ENCODE measurements at regions not wholly inside any gene's neighbourhood (a gene's known extent, or its start where the extent isn't known, plus 50 kb on each side); places are given as distances from the start of the nearest gene placed in this dataset.
"Not testable (repeated sequence)": the region's sequence is repeated elsewhere in the genome, so short reads cannot be mapped to it uniquely, and the experiment has no call there.

DNA sequence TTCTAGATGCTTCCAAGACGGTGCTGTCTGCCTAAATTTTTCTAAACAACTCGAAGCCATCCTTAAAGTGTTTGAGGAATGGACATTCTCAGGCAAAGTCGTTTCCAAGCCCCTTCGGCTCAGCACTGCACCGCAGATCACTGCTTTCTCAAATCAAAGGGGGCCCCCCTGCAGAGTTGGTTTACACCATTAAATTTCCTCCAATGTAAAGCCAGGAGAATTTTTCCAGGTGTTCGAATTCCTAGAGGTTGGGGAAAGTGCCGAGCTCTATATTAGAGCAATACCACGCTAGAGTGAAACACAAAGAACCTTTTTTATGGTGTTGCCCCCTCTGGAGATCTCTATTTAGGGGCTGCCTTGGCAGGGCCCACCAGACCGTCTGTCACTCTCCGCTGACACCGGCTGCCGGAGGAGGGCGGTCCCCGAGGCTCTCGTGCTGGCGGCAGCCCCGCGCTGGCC lies 277.9 kb upstream of the NR2F2 start:
- WGBS = 66% methylated on average over 8 of the region's 18 CpGs
- H3K4me1 ChIP-seq = peaks cover 15% of the 10 kb centered on the region
- H3K27ac ChIP-seq = no peak overlapping the region
- peaks cover 24% of the 10 kb centered on the region for H3K27me3 ChIP-seq
- DNase-seq (ENCODE audit: low spot score in 2 of 2) = no peak
- TF ChIP-seq EP300 (IDR thresholded peaks at IDR 0.05) = no peak
- no peak for TF ChIP-seq POLR2AphosphoS5 (IDR thresholded peaks at IDR 0.05)
- no peak for TF ChIP-seq POLR2A (IDR thresholded peaks at IDR 0.05)
- TF ChIP-seq, protein P1, sequence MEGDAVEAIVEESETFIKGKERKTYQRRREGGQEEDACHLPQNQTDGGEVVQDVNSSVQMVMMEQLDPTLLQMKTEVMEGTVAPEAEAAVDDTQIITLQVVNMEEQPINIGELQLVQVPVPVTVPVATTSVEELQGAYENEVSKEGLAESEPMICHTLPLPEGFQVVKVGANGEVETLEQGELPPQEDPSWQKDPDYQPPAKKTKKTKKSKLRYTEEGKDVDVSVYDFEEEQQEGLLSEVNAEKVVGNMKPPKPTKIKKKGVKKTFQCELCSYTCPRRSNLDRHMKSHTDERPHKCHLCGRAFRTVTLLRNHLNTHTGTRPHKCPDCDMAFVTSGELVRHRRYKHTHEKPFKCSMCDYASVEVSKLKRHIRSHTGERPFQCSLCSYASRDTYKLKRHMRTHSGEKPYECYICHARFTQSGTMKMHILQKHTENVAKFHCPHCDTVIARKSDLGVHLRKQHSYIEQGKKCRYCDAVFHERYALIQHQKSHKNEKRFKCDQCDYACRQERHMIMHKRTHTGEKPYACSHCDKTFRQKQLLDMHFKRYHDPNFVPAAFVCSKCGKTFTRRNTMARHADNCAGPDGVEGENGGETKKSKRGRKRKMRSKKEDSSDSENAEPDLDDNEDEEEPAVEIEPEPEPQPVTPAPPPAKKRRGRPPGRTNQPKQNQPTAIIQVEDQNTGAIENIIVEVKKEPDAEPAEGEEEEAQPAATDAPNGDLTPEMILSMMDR (IDR thresholded peaks at IDR 0.05) = no peak
- peak overlapping the region; percentile 47 for H3K4me3 ChIP-seq
- H3K36me3 ChIP-seq = no peaks in the 10 kb centered on the region
- no peaks in the 10 kb centered on the region for H3K9me3 ChIP-seq

DNA sequence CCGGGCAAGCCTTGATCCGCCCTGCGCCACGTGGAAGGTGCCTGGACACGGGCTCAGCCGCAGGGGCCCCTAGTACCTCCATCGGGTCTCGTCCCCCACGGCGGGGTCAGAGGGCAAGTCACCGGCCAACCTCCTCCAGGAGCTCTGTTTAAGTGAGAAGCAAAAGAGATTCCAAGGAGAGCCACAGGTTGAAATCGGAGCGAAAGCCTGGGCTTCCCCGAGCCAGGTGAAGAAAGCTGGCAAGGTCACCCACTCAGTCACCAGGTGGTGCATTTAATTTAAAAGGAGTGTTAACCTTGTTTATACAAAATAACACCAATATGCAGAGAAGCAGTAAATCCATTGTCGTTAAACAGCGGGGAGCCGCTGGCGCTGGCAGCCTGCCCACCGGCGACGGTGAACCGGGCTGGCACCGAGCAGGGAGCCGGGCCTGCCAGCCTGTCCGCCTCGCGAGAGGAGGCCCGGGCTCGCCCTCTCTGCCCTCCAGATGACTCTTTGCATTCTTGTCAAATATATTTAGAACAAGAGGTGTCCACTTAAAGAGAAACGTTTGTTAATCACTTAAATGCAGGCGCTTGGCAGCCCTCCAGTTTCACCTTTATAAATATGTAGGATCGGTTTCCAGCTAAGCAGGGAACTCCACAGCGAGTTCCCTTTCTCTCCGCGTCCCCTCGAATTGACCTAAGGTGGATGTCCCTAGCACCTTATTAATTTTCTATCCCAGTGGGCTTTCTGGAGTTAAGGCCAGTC lies 277.3 kb upstream of the NR2F2 start:
- Histone ChIP-seq H3K4me1 (peaks cover 15% of the 10 kb centered on the region), H3K4me3 (peak overlapping the region; percentile 47), H3K27ac (no peak overlapping the region), H3K9me3 (no peaks in the 10 kb centered on the region), H3K36me3 (no peaks in the 10 kb centered on the region), H3K27me3 (peaks cover 24% of the 10 kb centered on the region)
- DNase-seq (ENCODE audit: low spot score in 2 of 2) = no peak
- WGBS = 17% methylated on average over 31 of the region's 36 CpGs
- TF ChIP-seq POLR2A (IDR thresholded peaks at IDR 0.05) (no peak), POLR2AphosphoS5 (IDR thresholded peaks at IDR 0.05) (no peak), EP300 (IDR thresholded peaks at IDR 0.05) (no peak)
- TF ChIP-seq, protein P1 (IDR thresholded peaks at IDR 0.05) = no peak

DNA sequence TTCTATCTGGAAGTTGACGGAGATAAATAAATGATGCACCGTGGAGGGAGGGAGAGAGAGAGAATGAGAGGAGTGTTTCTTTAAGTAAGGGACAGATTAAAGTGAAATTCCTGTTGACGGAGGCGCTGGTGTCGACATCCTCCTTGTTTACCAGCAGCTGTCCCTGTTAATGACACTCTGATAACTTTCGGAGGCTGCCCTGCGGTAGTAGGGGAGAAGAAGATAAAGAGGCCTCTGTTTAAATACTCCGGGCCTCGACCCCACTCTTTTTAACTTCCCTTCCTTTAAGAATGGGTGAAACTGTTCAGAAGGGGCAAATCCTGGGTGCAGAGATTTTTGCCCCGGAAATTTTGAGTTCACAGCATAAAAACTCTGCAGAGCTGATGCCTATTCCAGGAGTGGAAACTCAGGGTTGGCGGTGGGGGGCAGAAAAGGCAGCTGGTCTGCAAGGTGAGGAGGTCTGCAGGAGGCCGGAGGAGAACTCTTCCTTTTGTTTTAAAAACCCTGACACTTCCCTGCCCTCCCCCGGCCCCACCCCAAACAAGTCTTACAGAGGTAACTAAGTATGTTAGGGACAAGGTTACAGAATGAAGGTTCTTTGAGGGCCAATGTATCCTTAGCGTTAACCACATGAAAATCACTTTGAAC lies 276.6 kb upstream of the NR2F2 start:
- TF ChIP-seq POLR2A (IDR thresholded peaks at IDR 0.05) (no peak), POLR2AphosphoS5 (IDR thresholded peaks at IDR 0.05) (no peak), EP300 (IDR thresholded peaks at IDR 0.05) (no peak)
- TF ChIP-seq, protein P1 (IDR thresholded peaks at IDR 0.05) = no peak
- Histone ChIP-seq H3K4me3 (peak overlapping the region; percentile 47), H3K27ac (no peak overlapping the region), H3K4me1 (peaks cover 15% of the 10 kb centered on the region), H3K27me3 (peaks cover 24% of the 10 kb centered on the region), H3K36me3 (no peaks in the 10 kb centered on the region), H3K9me3 (no peaks in the 10 kb centered on the region)
- DNase-seq (ENCODE audit: low spot score in 2 of 2) = no peak
- 48% methylated on average over 14 of the region's 14 CpGs for WGBS

DNA sequence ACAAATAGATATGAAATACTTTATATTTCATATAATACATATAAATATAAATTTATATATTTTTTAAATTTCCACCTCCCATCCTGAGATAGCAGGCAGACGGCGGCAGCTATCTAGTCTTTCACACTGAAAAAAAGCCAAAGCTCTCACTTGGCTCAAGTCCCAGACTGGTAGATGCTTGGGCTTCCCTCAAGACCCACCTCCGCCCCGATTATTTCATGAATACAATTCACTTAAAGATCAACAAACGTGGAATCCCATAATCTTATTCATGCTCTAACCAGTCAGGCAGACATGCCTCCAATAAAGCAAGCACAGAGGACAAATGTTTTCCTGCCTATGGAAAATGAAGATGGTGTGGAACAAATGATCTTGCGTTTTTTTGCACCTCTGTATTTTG lies 275.9 kb upstream of the NR2F2 start:
- no peaks in the 10 kb centered on the region for H3K36me3 ChIP-seq
- peaks cover 24% of the 10 kb centered on the region for H3K27me3 ChIP-seq
- H3K9me3 ChIP-seq = no peaks in the 10 kb centered on the region
- peaks cover 15% of the 10 kb centered on the region for H3K4me1 ChIP-seq
- H3K27ac ChIP-seq = no peak overlapping the region
- 70% methylated on average over 6 of the region's 6 CpGs for WGBS
- TF ChIP-seq POLR2A (IDR thresholded peaks at IDR 0.05) (no peak), EP300 (IDR thresholded peaks at IDR 0.05) (no peak), POLR2AphosphoS5 (IDR thresholded peaks at IDR 0.05) (no peak)
- TF ChIP-seq, protein P1 (IDR thresholded peaks at IDR 0.05) = no peak
- no peak for DNase-seq (ENCODE audit: low spot score in 2 of 2)
- no peak overlapping the region for H3K4me3 ChIP-seq

DNA sequence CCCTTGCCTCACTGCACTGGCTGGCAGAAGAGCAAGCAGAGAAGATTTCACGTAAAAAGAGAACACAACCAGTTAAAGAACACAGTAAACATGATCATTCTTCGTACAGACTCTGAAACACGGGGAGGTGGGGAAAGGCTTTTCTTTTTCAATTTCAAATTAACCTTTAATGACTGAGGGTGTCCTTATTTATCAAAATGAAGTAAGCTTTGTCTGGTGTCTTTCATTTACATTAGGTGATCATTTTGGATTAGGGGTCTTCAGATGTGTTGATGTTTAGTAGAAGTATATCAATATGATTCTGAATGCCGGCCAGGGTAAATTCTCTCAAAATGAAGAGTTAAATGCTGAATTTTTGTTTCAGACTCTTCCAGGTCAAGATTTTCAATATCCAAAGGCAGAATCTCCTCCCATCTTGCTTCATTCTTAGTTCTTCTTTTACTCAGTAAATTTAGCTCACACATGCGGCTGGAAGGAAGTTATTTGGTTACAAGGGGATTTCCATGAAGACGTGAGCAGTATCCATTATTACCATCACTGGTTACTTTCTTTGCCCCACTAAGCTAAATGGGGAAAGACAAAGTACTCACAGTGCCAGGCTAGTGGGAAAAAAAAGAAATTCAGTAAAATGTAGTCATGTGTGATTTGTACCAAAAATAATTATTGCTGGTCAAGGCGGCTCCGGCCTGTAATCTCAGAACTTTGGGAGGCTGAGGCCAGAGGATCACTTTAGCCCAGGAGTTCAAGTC lies 272.2 kb upstream of the NR2F2 start:
- no peaks in the 10 kb centered on the region for H3K9me3 ChIP-seq

DNA sequence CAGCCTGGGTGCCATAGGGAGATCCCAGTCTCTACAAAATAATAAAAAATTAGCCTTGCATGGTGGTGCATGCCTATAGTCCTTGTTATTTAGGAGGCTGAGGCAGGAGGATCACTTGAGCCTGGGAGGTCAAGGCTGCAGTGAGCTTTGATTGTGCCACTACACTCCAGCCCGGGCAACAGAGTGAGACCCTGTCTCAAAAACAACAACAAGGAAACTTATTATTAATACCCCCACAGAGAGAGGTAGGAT lies 271.7 kb upstream of the NR2F2 start:
- not testable (repeated sequence) for H3K9me3 ChIP-seq; H3K27ac ChIP-seq; H3K4me1 ChIP-seq; H3K27me3 ChIP-seq; H3K4me3 ChIP-seq; DNase-seq (ENCODE audit: low spot score in 2 of 2); H3K36me3 ChIP-seq
- 71% methylated on average over 1 of the region's 1 CpG for WGBS

More for the DNA sequence above, 272.2 kb upstream of the NR2F2 start:
- DNase-seq (ENCODE audit: low spot score in 2 of 2) = no peak
- Histone ChIP-seq H3K27ac (no peak overlapping the region), H3K4me3 (no peak overlapping the region), H3K4me1 (peaks cover 8% of the 10 kb centered on the region), H3K36me3 (no peaks in the 10 kb centered on the region), H3K27me3 (peaks cover 8% of the 10 kb centered on the region)
- TF ChIP-seq, protein P1 (IDR thresholded peaks at IDR 0.05) = no peak
- TF ChIP-seq POLR2AphosphoS5 (IDR thresholded peaks at IDR 0.05) = no peak
- no peak for TF ChIP-seq POLR2A (IDR thresholded peaks at IDR 0.05)
- TF ChIP-seq EP300 (IDR thresholded peaks at IDR 0.05) = no peak
- WGBS = 71% methylated on average over 8 of the region's 8 CpGs

DNA sequence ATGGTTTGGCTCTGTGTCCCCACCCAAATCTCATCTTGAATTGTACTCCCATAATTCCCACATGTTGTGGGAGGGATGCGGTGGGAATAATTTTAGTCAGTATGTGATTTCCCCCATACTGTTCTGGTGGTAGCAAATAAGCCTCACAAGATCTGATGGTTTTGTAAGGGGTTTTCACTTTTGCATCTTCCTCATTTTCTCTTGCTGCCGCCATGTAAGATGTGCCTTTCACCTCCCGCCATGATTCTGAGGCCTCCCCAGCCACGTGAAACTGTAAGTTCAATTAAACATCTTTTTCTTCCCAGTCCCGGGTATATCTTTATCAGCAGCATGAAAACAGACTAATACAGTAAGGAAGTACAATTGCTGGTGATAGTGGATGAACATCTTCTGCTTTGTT lies 269.9 kb upstream of the NR2F2 start:
- H3K4me1 ChIP-seq; H3K36me3 ChIP-seq; H3K27me3 ChIP-seq; H3K9me3 ChIP-seq; H3K4me3 ChIP-seq; DNase-seq (ENCODE audit: low spot score in 2 of 2); H3K27ac ChIP-seq: not testable (repeated sequence)
- WGBS = 91% methylated on average over 5 of the region's 5 CpGs

Data from suprapubic skin (tissue), 4 donors.